ENCODE measurements at regions not wholly inside any gene's neighbourhood (a gene's known extent, or its start where the extent isn't known, plus 50 kb on each side); places are given as distances from the start of the nearest gene placed in this dataset.
"Not testable (repeated sequence)": the region's sequence is repeated elsewhere in the genome, so short reads cannot be mapped to it uniquely, and the experiment has no call there.

- 43 to 53% (median 49%) methylated on average over 18 of the region's 18 CpGs for WGBS, 3 donors
- Histone ChIP-seq H3K4me1 (ENCODE audit: insufficient read depth) (no peaks in the 10 kb centered on the region), H3K36me3 (no peaks in the 10 kb centered on the region), H3K9me3 (no peaks in the 10 kb centered on the region), H3K4me3 (no peak overlapping the region), H3K27me3 (no peaks in the 10 kb centered on the region), H3K27ac (no peak overlapping the region)
- intact Hi-C loops (cut with DNase I) = no loop called here
- no peak for DNase-seq
- TF ChIP-seq, protein P1, sequence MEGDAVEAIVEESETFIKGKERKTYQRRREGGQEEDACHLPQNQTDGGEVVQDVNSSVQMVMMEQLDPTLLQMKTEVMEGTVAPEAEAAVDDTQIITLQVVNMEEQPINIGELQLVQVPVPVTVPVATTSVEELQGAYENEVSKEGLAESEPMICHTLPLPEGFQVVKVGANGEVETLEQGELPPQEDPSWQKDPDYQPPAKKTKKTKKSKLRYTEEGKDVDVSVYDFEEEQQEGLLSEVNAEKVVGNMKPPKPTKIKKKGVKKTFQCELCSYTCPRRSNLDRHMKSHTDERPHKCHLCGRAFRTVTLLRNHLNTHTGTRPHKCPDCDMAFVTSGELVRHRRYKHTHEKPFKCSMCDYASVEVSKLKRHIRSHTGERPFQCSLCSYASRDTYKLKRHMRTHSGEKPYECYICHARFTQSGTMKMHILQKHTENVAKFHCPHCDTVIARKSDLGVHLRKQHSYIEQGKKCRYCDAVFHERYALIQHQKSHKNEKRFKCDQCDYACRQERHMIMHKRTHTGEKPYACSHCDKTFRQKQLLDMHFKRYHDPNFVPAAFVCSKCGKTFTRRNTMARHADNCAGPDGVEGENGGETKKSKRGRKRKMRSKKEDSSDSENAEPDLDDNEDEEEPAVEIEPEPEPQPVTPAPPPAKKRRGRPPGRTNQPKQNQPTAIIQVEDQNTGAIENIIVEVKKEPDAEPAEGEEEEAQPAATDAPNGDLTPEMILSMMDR (IDR thresholded peaks at IDR 0.05) = no peak
- TF ChIP-seq POLR2A (IDR thresholded peaks at IDR 0.05) = no peak
- TF ChIP-seq EP300 (IDR thresholded peaks at IDR 0.05) = no peak
Observed at GRCh38 chr15:24856397-24857390, 98.1 kb upstream of the SNRPN start.

GRCh38 chr15:24857763-24858162, 97.0 kb upstream of the SNRPN start:
- Histone ChIP-seq H3K27me3 (no peaks in the 10 kb centered on the region), H3K27ac (no peak overlapping the region), H3K9me3 (no peaks in the 10 kb centered on the region), H3K36me3 (no peaks in the 10 kb centered on the region), H3K4me1 (ENCODE audit: insufficient read depth) (no peaks in the 10 kb centered on the region), H3K4me3 (no peak overlapping the region)
- DNase-seq = no peak
- no peak for TF ChIP-seq POLR2A (IDR thresholded peaks at IDR 0.05)
- intact Hi-C loops (cut with DNase I) = no loop called here
- WGBS, 3 donors = 48 to 58% (median 48%) methylated on average over 5 of the region's 5 CpGs

DNA sequence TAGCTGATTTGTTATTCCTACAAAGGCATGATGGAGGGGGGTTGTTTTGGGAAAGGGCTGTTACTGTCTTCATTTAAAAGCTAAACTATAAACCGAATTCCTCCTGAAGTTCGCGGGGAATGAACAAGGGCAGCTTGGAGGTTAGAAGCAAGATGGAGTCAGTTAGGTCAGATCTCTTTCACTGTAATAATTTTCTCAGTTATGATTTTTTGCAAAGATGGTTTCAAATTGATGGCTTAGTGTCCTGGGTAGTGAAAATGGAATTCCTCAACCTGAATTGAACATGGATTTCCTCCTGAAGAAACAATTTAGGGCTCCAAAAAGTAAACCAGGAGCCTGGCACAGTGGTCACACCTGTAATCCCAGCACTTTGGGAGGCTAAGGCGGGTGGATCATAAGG, 96.6 kb upstream of the SNRPN start:
- H3K4me3 ChIP-seq; DNase-seq; intact Hi-C loops (cut with DNase I); H3K27ac ChIP-seq; H3K27me3 ChIP-seq; H3K9me3 ChIP-seq; H3K4me1 ChIP-seq (ENCODE audit: insufficient read depth); H3K36me3 ChIP-seq: not testable (repeated sequence)
- WGBS, 3 donors = 67 to 75% (median 71%) methylated on average over 4 of the region's 4 CpGs

DNA sequence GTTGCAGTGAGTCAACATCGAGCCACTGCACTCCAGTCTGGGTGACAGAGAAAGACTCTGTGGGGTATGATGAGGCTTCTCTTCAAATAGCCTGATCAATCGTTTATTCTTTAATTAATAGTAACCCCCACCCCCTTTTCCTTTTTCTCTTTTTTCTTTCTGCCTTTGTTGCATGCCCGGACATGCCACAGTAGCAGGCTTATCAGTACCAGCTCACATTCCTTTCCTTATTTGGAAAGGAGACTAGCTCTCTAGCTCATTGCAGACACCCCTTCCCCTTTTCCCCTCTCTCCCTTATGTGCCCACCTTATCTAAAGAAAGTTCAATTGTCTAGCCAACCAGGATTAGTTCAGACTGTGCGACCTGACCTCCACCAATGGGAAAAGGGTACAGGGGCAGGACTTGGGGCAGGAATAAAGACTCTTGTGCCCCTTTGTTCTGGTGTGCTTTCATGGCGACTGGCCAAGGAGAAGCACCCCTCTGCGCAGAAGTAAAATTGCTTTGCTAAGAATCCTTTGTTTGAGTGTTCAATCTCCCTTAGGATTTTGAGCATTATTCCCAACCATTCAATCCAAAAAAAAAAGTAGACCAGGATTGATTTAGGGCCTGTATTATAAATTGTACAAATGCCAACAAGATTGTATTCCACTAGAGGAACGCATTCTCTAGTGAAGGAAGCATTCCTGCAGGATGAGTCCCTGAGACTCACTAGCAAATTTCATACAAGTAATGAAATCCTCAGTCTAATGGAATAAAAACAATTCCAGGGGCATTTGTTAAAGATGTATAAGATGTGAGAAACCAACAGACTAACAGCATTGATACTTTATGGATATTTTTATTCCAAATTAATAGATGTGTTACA, 95.8 kb upstream of the SNRPN start:
- Histone ChIP-seq H3K9me3 (no peaks in the 10 kb centered on the region), H3K4me3 (no peak overlapping the region), H3K36me3 (no peaks in the 10 kb centered on the region), H3K4me1 (ENCODE audit: insufficient read depth) (no peaks in the 10 kb centered on the region), H3K27ac (no peak overlapping the region), H3K27me3 (no peaks in the 10 kb centered on the region)
- DNase-seq = no peak
- WGBS, 3 donors = 45 to 51% (median 48%) methylated on average over 7 of the region's 7 CpGs
- TF ChIP-seq EP300 (IDR thresholded peaks at IDR 0.05) (no peak), POLR2A (IDR thresholded peaks at IDR 0.05) (no peak)
- TF ChIP-seq, protein P1 (IDR thresholded peaks at IDR 0.05) = no peak
- intact Hi-C loops (cut with DNase I) = no loop called here

GRCh38 chr15:24861014-24861690, 93.6 kb upstream of the SNRPN start:
- no peak overlapping the region for H3K4me3 ChIP-seq
- no peaks in the 10 kb centered on the region for H3K9me3 ChIP-seq
- intact Hi-C loops (cut with DNase I) = no loop called here
- DNase-seq = no peak
- TF ChIP-seq EP300 (IDR thresholded peaks at IDR 0.05) = no peak
- TF ChIP-seq POLR2A (IDR thresholded peaks at IDR 0.05) = no peak
- TF ChIP-seq, protein P1 (IDR thresholded peaks at IDR 0.05) = no peak
- no peaks in the 10 kb centered on the region for H3K4me1 ChIP-seq (ENCODE audit: insufficient read depth)
- H3K27ac ChIP-seq = no peak overlapping the region
- H3K27me3 ChIP-seq = no peaks in the 10 kb centered on the region
- 57 to 70% (median 61%) methylated on average over 1 of the region's 1 CpG for WGBS, 3 donors
- H3K36me3 ChIP-seq = no peaks in the 10 kb centered on the region

All from ovary (tissue), 7 donors.